Stimulated activated CD8-positive, alpha-beta memory T cell treated with anti-CD3 and anti-CD28 coated beads, Interleukin-4, amount 100 ng/mL, for 48 hours (primary cell): ENCODE measurements at regions not wholly inside any gene's neighbourhood (a gene's known extent, or its start where the extent isn't known, plus 50 kb on each side); places are given as distances from the start of the nearest gene placed in this dataset.
"Not testable (repeated sequence)": the region's sequence is repeated elsewhere in the genome, so short reads cannot be mapped to it uniquely, and the experiment has no call there.

Experiments
- DNase-seq: peaks from one replicate; pipeline ENCODE4 v3.0.0-alpha.2; 2020

- no peak for DNase-seq
These were observed 440.3 kb upstream of the AADAT start for GRCh38 chr4:170529748-170530722.

GRCh38 chr4:170526471-170526870 lies 436.7 kb upstream of the AADAT start:
- DNase-seq: no peak

- no peak for DNase-seq
These were observed 432.7 kb upstream of the AADAT start for GRCh38 chr4:170522427-170522970.

GRCh38 chr4:170497689-170498088 lies 407.9 kb upstream of the AADAT start:
- no peak for DNase-seq

- DNase-seq: no peak
These were observed 407.4 kb upstream of the AADAT start for GRCh38 chr4:170497112-170497511.

GRCh38 chr4:170491981-170492380 lies 402.2 kb upstream of the AADAT start:
- DNase-seq: no peak

GRCh38 chr4:170476351-170476750 lies 386.6 kb upstream of the AADAT start:
- no peak for DNase-seq

GRCh38 chr4:170465429-170465828 lies 375.7 kb upstream of the AADAT start:
- DNase-seq: no peak

- DNase-seq: no peak
These were observed 374.9 kb upstream of the AADAT start for GRCh38 chr4:170464614-170465197.

GRCh38 chr4:170446782-170447181 lies 357.0 kb upstream of the AADAT start:
- no peak for DNase-seq

- not testable (repeated sequence) for DNase-seq
These were observed 351.4 kb upstream of the AADAT start for GRCh38 chr4:170441146-170441545.

GRCh38 chr4:170428929-170429328 lies 339.2 kb upstream of the AADAT start:
- DNase-seq: no peak

GRCh38 chr4:170425521-170426143 lies 335.9 kb upstream of the AADAT start:
- no peak for DNase-seq

GRCh38 chr4:170425040-170425439 lies 335.3 kb upstream of the AADAT start:
- no peak for DNase-seq

- DNase-seq: no peak
These were observed 333.4 kb upstream of the AADAT start for GRCh38 chr4:170423137-170423536.

- no peak for DNase-seq
These were observed 330.5 kb upstream of the AADAT start for GRCh38 chr4:170420255-170420693.

- DNase-seq: no peak
These were observed 325.2 kb upstream of the AADAT start for GRCh38 chr4:170414961-170415360.

GRCh38 chr4:170414360-170414759 lies 324.6 kb upstream of the AADAT start:
- no peak for DNase-seq

- DNase-seq: no peak
These were observed 324.2 kb upstream of the AADAT start for GRCh38 chr4:170413951-170414350.

- DNase-seq: no peak
These were observed 310.6 kb upstream of the AADAT start for GRCh38 chr4:170400361-170400760.

GRCh38 chr4:170399581-170400293 lies 310.0 kb upstream of the AADAT start:
- DNase-seq: no peak

- DNase-seq: no peak
These were observed 308.5 kb upstream of the AADAT start for GRCh38 chr4:170398218-170398617.

- no peak for DNase-seq
These were observed 306.0 kb upstream of the AADAT start for GRCh38 chr4:170395773-170396172.
